DOHH2 (cell line): ENCODE measurements at regions not wholly inside any gene's neighbourhood (a gene's known extent, or its start where the extent isn't known, plus 50 kb on each side); places are given as distances from the start of the nearest gene placed in this dataset.
"Not testable (repeated sequence)": the region's sequence is repeated elsewhere in the genome, so short reads cannot be mapped to it uniquely, and the experiment has no call there.

Source experiments
- H3F3A ChIP-seq: fragments of 200-600 bp; sonication (generic), shearing (Covaris generic); 2 replicates; pipeline ENCODE4 v1.6.0; 2016; ENCODE audit warnings: antibody characterized with exemption, mild to moderate bottlenecking; ENCODE audit not compliant: control insufficient read depth, insufficient read depth
- H3K27ac ChIP-seq: fragments of 200-600 bp; sonication (generic); 2 replicates; pipeline ENCODE4 v1.5.1; 2014; ENCODE audit warnings: low read depth, mild to moderate bottlenecking, low read length, moderate library complexity
- H3K27me3 ChIP-seq: fragments of 200-600 bp; sonication (generic); 2 replicates; pipeline ENCODE4 v1.6.1; 2014; ENCODE audit warnings: mild to moderate bottlenecking, low read length, mixed read lengths; ENCODE audit not compliant: control insufficient read depth
- H3K36me3 ChIP-seq: fragments of 200-600 bp; sonication (generic); 2 replicates; pipeline ENCODE4 v1.6.1; 2014; ENCODE audit warnings: mild to moderate bottlenecking, low read length, moderate library complexity, mixed read lengths; ENCODE audit not compliant: control insufficient read depth
- H3K4me1 ChIP-seq: fragments of 200-600 bp; sonication (generic); 2 replicates; pipeline ENCODE4 v1.6.1; 2014; ENCODE audit warnings: mild to moderate bottlenecking, low read length, mixed read lengths; ENCODE audit not compliant: control insufficient read depth
- H3K4me2 ChIP-seq: fragments of 200-600 bp; sonication (generic); 2 replicates; pipeline ENCODE4 v1.6.0; 2014; ENCODE audit warnings: mild to moderate bottlenecking, low read length, moderate library complexity
- H3K4me3 ChIP-seq: fragments of 200-600 bp; sonication (generic); 2 replicates; pipeline ENCODE4 v1.5.1; 2014; ENCODE audit warnings: mild to moderate bottlenecking, low read length, mixed read lengths
- H3K79me2 ChIP-seq: fragments of 200-600 bp; sonication (generic); 2 replicates; pipeline ENCODE4 v1.6.1; 2014; ENCODE audit warnings: mild to moderate bottlenecking, low read length, mixed read lengths; ENCODE audit not compliant: control insufficient read depth
- H3K9me2 ChIP-seq: fragments of 200-600 bp; sonication (generic); replicated peaks from 2 replicates; pipeline ENCODE4 v1.6.1; 2014; ENCODE audit warnings: mild to moderate bottlenecking, low read length, mixed read lengths; ENCODE audit not compliant: control insufficient read depth
- H3K9me3 ChIP-seq: fragments of 200-600 bp; sonication (generic); 2 replicates; pipeline ENCODE4 v1.6.1; 2014; ENCODE audit warnings: antibody characterized with exemption, low read length, mixed read lengths; ENCODE audit not compliant: control insufficient read depth, insufficient read depth
- H4K20me1 ChIP-seq: fragments of 200-600 bp; sonication (generic); 2 replicates; pipeline ENCODE4 v1.6.0; 2014; ENCODE audit warnings: low read depth, mild to moderate bottlenecking, antibody characterized with exemption, low read length, moderate library complexity; ENCODE audit not compliant: control insufficient read depth, insufficient read depth
- EZH2phosphoT487 ChIP-seq: fragments of 200-600 bp; sonication (generic); IDR thresholded peaks from 2 replicates; pipeline ENCODE4 v1.6.1; 2017; ENCODE audit warnings: borderline replicate concordance, mild to moderate bottlenecking, antibody characterized with exemption, low read length, moderate library complexity, mixed read lengths
- TF ChIP-seq, protein P1 (sequence below): fragments of 200-600 bp; sonication (generic); IDR thresholded peaks from one replicate; pipeline ENCODE4 v1.5.1; 2014; ENCODE audit warnings: antibody characterized with exemption, mild to moderate bottlenecking, low read depth, low read length; ENCODE audit not compliant: poor library complexity, severe bottlenecking

DNA sequence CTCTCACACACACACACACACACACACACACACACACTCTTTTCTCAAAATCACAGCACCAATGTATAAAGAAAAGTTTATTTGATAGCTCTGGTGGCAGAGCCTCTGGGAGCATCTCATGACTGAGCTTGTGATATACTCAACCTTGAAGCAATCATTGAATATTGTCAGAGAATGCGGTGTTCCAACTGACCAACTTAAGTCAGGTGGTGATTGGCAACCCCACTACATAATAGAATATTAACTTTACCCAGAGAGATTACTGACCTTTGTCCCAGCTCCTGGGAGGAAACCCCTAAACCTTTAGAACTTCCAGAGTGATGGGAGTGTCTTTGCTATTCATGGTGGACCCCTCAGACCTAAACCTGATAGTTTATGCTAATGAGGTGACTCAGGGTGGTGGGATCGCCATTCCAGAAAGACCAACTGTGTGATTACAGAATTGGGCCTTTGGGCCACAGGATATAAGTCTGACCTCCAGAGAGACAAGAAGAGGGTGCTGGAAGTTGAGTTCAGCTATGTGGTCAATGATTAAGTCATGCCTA is 143.1 kb downstream of the OTUD1 start:
- H3F3A ChIP-seq, result no peaks in the 10 kb centered on the region
- no peak for TF ChIP-seq EZH2phosphoT487
- TF ChIP-seq, protein P1, sequence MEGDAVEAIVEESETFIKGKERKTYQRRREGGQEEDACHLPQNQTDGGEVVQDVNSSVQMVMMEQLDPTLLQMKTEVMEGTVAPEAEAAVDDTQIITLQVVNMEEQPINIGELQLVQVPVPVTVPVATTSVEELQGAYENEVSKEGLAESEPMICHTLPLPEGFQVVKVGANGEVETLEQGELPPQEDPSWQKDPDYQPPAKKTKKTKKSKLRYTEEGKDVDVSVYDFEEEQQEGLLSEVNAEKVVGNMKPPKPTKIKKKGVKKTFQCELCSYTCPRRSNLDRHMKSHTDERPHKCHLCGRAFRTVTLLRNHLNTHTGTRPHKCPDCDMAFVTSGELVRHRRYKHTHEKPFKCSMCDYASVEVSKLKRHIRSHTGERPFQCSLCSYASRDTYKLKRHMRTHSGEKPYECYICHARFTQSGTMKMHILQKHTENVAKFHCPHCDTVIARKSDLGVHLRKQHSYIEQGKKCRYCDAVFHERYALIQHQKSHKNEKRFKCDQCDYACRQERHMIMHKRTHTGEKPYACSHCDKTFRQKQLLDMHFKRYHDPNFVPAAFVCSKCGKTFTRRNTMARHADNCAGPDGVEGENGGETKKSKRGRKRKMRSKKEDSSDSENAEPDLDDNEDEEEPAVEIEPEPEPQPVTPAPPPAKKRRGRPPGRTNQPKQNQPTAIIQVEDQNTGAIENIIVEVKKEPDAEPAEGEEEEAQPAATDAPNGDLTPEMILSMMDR, result no peak
- H3K4me1 ChIP-seq, result no peaks in the 10 kb centered on the region
- H3K27ac ChIP-seq, result no peak overlapping the region
- no peak overlapping the region for H3K4me2 ChIP-seq
- H3K9me3 ChIP-seq, result no peaks in the 10 kb centered on the region
- H3K4me3 ChIP-seq, result no peak overlapping the region
- no peaks in the 10 kb centered on the region for H3K36me3 ChIP-seq
- H3K27me3 ChIP-seq, result no peaks in the 10 kb centered on the region
- no peaks in the 10 kb centered on the region for H3K79me2 ChIP-seq
- no peaks in the 10 kb centered on the region for H3K9me2 ChIP-seq
- no peaks in the 10 kb centered on the region for H4K20me1 ChIP-seq

DNA sequence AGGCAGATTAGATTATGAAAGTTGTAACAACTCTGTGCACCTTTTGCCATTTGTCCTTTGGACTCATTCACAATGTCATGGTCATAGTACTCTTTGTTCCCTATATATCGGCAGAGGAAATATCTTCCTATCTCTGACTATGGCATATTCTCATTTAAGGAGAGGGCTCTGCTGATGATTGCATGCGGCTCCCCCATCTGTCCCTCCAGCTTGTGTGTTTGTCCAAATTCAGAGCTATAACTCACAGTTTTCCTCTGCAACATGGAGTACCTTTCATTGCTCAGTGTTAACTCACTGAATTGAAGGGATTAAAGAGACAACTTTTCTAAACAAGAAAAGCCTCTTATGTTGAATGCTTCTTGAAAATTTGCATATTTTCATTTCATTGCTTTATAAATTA is 145.5 kb downstream of the OTUD1 start:
- no peaks in the 10 kb centered on the region for H3K9me3 ChIP-seq
- H3K36me3 ChIP-seq, result no peaks in the 10 kb centered on the region
- no peaks in the 10 kb centered on the region for H4K20me1 ChIP-seq
- no peaks in the 10 kb centered on the region for H3F3A ChIP-seq
- TF ChIP-seq, protein P1, result no peak
- no peak for TF ChIP-seq EZH2phosphoT487
- H3K27ac ChIP-seq, result no peak overlapping the region
- no peaks in the 10 kb centered on the region for H3K27me3 ChIP-seq
- H3K9me2 ChIP-seq, result no peaks in the 10 kb centered on the region
- H3K4me1 ChIP-seq, result no peaks in the 10 kb centered on the region
- H3K79me2 ChIP-seq, result no peaks in the 10 kb centered on the region
- no peak overlapping the region for H3K4me2 ChIP-seq
- H3K4me3 ChIP-seq, result no peak overlapping the region

DNA sequence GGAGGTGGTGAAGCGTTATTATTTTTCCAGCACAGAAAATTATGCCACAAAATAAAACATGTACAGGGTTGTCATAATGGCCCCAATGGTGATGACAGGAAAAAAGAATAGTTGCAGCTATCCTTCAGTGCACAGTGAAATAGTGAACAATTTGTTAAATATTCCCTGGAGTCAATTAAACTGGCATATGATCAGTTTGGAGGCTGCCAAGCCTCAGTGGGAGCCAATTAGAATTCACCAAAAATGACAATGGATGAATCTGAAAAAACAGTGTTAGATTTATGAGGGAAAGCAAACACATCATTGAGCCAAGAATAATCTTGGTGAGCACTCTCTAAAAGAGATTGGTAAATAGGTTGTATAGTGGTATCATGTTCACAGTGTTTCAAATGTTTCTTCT is 146.3 kb downstream of the OTUD1 start:
- H3K4me2 ChIP-seq, result no peak overlapping the region
- no peaks in the 10 kb centered on the region for H3K27me3 ChIP-seq
- H3K9me2 ChIP-seq, result no peaks in the 10 kb centered on the region
- H4K20me1 ChIP-seq, result no peaks in the 10 kb centered on the region
- no peak overlapping the region for H3K4me3 ChIP-seq
- H3K79me2 ChIP-seq, result no peaks in the 10 kb centered on the region
- no peak for TF ChIP-seq EZH2phosphoT487
- TF ChIP-seq, protein P1, result no peak
- H3K27ac ChIP-seq, result no peak overlapping the region
- no peaks in the 10 kb centered on the region for H3K36me3 ChIP-seq
- H3K4me1 ChIP-seq, result no peaks in the 10 kb centered on the region
- no peaks in the 10 kb centered on the region for H3K9me3 ChIP-seq
- H3F3A ChIP-seq, result no peaks in the 10 kb centered on the region

DNA sequence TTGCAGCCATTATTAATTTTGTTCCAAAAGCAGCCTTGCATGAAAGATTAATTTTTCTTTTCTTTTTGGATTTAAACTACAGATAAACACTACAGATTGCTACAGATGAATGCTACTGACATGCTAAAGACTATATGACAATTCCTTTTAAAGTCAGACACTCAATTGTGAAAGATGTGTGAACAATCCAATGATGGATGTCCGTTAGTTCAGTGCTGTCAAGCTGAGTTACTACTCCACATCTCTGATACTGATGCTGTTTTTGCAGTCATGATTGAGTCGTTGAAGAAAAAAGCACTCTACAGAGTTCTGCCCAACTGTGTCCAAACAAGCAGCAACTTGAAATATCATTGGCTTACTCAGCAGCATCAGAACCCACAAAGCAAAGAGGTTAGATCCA is 146.8 kb downstream of the OTUD1 start:
- Histone ChIP-seq H3K4me3 (no peak overlapping the region), H4K20me1 (no peaks in the 10 kb centered on the region), H3K4me1 (no peaks in the 10 kb centered on the region), H3F3A (no peaks in the 10 kb centered on the region), H3K79me2 (no peaks in the 10 kb centered on the region), H3K27me3 (no peaks in the 10 kb centered on the region), H3K4me2 (no peak overlapping the region), H3K9me3 (no peaks in the 10 kb centered on the region), H3K36me3 (no peaks in the 10 kb centered on the region), H3K27ac (no peak overlapping the region), H3K9me2 (no peaks in the 10 kb centered on the region)
- TF ChIP-seq, protein P1, result no peak
- no peak for TF ChIP-seq EZH2phosphoT487

DNA sequence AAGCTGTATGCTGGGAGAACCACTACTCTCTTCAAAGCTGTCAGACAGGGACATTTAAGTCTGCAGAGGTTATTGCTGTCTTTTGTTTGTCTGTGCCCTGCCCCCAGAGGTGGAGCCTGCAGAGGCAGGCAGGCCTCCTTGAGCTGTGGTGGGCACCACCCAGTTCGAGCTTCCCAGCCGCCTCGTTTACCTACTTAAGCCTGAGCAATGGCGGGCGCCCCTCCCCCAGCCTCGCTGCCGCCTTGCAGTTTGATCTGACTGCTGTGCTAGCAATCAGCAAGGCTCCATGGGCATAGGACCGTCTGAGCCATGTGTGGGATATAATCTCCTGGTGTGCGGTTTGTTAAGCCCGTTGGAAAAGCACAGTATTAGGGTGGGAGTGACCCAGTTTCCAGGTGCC is 156.4 kb downstream of the OTUD1 start:
- not testable (repeated sequence) for H3K4me1 ChIP-seq, H3K4me2 ChIP-seq, H3F3A ChIP-seq, H3K27ac ChIP-seq, H3K27me3 ChIP-seq, H3K9me3 ChIP-seq, H4K20me1 ChIP-seq, H3K9me2 ChIP-seq, H3K4me3 ChIP-seq, H3K79me2 ChIP-seq, H3K36me3 ChIP-seq
